GM21367 (cell line): ENCODE measurements at regions not wholly inside any gene's neighbourhood (a gene's known extent, or its start where the extent isn't known, plus 50 kb on each side); places are given as distances from the start of the nearest gene placed in this dataset.
"Not testable (repeated sequence)": the region's sequence is repeated elsewhere in the genome, so short reads cannot be mapped to it uniquely, and the experiment has no call there.

Source experiments
- ATAC-seq: cut with Tn5 transposase; IDR thresholded peaks from one replicate; pipeline ENCODE4 v1.9.1; 2021; ENCODE audit not compliant: unreplicated experiment

DNA sequence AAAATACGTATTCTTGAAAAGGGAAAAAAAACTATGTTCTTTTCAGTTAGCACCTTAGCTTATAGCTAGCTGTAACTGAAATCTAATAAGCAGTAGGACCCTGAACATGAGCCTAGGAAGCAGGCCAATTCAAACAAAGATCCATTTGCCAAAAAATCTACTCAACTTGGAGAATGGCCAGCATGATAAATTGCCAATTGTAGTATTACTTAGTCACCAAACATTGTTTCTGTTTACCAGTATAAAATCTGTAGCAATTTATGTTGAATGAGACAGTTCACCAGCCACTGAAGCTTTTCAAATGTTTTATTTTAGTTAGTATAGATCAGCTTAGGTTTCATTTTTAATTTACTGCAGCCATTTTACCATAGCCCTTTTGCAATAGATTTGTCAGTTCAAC is 323.6 kb upstream of the DIPK2B start:
- no peak for ATAC-seq

DNA sequence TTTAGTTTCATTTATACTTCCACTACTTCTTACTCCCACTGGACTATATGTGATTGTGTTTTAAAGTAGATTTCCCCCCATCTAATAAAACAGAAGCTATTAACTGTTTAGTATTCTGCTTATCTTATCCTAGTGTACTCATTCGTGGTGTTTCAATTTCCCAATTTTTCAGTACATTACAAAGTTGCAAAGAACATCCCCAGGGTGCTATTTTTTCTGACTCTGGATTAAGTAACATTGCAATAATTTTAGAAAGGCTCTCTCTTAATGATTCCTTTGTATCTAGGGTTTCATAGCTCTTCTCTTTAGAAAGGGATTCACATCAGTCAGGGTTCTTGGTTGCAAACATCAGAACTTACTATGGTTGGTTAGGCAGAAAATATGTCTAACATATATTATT is 317.9 kb upstream of the DIPK2B start:
- ATAC-seq: no peak

GRCh38 chrX:45517090-45517973 is 316.7 kb upstream of the DIPK2B start:
- ATAC-seq: no peak

GRCh38 chrX:45515262-45516215 is 314.9 kb upstream of the DIPK2B start:
- no peak for ATAC-seq

- no peak for ATAC-seq
Observed at GRCh38 chrX:45513042-45513441, 312.4 kb upstream of the DIPK2B start.

GRCh38 chrX:45508454-45508853 is 307.8 kb upstream of the DIPK2B start:
- no peak for ATAC-seq

GRCh38 chrX:45506149-45506730 is 305.6 kb upstream of the DIPK2B start:
- no peak for ATAC-seq

GRCh38 chrX:45505214-45505613 is 304.5 kb upstream of the DIPK2B start:
- ATAC-seq: no peak

DNA sequence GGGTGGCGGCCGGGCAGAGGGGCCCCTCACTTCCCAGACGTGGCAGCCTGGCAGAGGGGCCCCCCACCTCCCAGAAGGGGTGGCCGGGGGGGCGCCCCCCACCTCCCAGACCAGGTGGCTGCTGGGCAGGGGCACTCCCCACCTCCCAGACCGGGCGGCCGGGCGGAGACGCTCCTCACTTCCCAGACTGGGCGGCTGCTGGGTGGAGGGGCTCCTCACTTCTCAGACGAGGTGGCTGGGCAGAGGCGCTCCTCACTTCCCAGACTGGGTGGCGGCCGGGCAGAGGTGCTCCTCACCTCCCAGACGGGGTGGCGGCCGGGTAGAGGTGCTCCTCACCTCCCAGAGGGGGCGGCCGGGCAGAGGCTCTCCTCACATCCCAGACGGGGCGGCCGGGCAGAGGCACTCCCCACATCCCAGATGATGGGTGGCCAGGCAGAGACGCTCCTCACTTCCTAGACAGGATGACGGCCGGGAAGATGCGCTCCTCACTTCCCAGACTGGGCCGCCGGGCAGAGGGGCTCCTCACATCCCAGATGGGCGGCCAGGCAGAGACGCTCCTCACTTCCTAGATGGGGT is 303.2 kb upstream of the DIPK2B start:
- ATAC-seq: not testable (repeated sequence)

GRCh38 chrX:45502396-45502795 is 301.7 kb upstream of the DIPK2B start:
- ATAC-seq: no peak

- no peak for ATAC-seq
Observed at GRCh38 chrX:45497290-45497689, 296.6 kb upstream of the DIPK2B start.

GRCh38 chrX:45485719-45486118 is 285.0 kb upstream of the DIPK2B start:
- no peak for ATAC-seq

DNA sequence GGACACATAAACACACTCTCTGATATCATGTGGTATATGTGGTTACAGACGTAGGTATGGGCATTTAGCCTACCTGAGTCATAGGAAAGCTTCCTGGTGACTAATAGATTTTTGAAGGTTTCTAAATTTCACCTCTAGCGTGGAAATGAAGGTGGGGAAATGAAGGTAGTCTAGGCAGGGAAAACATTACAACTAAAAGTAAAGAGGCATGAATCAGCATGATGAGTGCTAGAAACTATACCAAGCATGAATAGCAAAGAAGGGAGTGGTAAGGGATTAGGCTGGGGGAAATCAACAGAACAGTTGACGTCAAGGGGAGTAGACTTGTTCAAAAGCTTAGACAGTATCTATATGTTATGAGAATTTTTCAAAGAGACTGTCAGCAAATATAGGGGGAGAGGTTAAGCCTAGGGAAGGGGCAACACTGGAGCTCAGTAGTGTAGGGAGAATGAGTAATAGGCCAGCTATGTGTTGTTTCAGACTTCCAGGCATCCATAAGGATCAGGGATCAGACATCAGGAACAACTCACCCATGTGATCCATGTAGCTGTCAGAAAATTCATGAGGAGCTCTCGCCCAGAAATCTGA is 279.3 kb upstream of the DIPK2B start:
- ATAC-seq: no peak

DNA sequence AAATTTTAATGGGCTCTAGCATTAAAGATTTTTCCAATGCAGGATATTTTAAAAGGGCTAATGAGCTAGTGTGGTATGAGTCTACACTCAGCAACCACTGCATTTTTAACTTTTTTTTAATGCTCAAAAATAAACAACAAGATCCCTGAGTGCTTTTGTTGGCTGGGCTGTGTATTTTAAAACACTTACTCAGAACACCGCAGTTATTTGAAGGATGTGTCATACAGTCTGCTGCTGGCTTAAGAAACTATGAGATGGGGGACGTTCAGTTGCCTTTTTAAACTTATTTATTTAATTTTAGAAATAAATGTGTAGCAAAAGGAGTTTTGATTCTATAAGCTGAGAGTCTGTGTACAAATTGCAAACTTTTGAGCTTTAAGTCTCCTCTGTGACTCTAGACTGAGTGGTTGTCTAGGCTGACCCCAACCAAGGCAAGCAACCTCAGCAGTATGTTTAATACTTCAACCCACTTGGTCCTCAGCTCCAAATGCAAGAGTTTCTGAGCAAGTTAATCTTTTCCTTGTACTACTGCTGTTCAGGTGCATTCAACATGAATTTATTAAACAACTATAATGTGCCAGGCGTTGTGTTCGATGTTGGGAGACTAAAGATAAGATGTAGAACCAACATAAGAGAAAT is 278.6 kb upstream of the DIPK2B start:
- ATAC-seq: no peak

GRCh38 chrX:45472968-45473367 is 272.3 kb upstream of the DIPK2B start:
- no peak for ATAC-seq

GRCh38 chrX:45467537-45467936 is 266.9 kb upstream of the DIPK2B start:
- not testable (repeated sequence) for ATAC-seq

DNA sequence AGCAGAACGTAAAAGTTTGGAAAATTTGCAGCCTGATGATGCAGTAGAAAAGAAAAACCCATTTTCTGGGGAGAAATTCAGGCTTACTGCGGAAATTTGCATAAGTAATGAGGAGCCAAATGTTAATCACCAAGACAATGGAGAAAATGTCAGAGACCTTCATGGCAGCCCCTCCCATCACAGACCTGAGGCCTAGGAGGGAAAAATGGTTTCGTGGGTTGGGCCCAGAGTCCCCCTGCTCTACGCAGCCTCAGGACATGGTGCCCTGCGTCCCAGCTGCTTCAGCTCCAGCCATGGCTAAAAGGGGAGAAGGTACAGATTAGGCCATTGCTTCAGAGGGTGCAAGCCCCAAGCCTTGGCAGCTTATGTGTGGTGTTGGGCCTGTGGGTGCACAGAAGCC is 255.1 kb upstream of the DIPK2B start:
- not testable (repeated sequence) for ATAC-seq

- no peak for ATAC-seq
Observed at GRCh38 chrX:45454290-45454689, 253.6 kb upstream of the DIPK2B start.

DNA sequence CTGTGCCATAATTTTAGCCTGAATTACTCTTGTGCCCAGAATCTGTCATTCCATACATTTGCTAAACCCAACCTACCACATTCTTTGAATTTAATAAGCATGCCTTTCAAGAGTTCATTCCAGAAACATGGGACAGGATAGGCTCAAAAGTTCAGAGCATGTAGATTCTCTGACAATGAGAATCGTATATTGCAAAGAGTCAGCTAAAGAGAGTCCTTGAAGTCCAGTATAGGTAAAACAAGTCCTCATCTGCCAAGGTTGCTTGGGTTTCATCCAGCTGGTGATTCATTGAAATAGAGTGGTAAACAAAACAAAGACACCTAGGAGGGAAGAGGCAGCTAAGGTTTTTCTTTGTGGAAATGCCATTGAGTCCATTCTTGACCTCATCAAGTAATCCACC is 249.3 kb upstream of the DIPK2B start:
- no peak for ATAC-seq

DNA sequence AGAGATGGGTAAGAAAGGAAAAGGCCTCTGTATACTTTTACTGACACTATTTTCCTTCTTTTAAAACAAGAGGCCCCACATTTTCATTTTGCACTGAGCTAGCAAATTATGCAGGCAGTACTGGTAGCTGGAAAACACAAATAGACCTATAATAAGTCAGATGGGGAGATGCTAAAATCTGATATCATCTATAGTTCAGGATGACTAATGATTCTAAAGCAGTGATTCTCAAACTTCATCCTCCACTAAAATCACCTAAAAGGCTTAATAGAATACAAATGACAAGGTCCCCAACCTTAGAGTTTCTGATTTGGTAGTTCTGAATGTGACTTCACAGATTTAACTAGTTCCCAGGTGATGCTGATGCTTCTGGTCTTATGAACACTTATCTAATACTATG is 247.3 kb upstream of the DIPK2B start:
- no peak for ATAC-seq
